ENCODE measurements at regions not wholly inside any gene's neighbourhood (a gene's known extent, or its start where the extent isn't known, plus 50 kb on each side); places are given as distances from the start of the nearest gene placed in this dataset.
A peak's percentile ranks its signal among the peaks of the same experiment; 100 is the strongest.

GRCh38 chr7:3191548-3191947, 109.5 kb upstream of the SDK1 start:
- no peak for DNase-seq
- no peak for TF ChIP-seq CTCF (IDR thresholded peaks at IDR 0.05; ENCODE audit: partially characterized antibody, unreplicated experiment)
- peak overlapping the region; percentile 99 for H3K27ac Mint-ChIP-seq (ENCODE audit: unreplicated experiment)
- peaks cover 26% of the 10 kb centered on the region for H3K9me3 Mint-ChIP-seq (ENCODE audit: unreplicated experiment)
- peak overlapping the region; percentile 28 for H3K4me3 Mint-ChIP-seq (ENCODE audit: unreplicated experiment)
- peaks cover 50% of the 10 kb centered on the region for H3K4me1 Mint-ChIP-seq (ENCODE audit: low read depth, unreplicated experiment)
- H3K36me3 Mint-ChIP-seq (ENCODE audit: unreplicated experiment) = no peaks in the 10 kb centered on the region
- H3K27me3 Mint-ChIP-seq (ENCODE audit: unreplicated experiment) = peaks cover 14% of the 10 kb centered on the region

DNA sequence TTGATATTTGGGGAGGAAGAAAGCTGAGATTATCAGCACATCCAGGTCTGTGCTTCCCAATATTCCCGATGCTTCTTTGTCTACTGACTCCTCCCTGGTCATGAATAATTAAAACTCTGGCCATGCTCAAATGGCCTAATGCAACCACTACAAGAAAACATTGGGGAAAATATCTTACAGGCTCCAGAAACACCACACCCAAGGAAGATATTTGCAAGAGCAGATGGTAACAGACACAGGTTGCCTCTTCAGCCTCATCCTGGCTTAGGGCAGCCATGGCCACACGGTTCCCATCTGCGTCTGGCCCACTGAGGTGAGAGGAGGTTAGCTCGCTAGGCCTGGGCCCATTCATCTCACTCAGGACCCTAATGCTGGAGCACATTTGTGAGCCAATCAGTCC, 108.4 kb upstream of the SDK1 start:
- H3K27me3 Mint-ChIP-seq (ENCODE audit: unreplicated experiment) = peaks cover 14% of the 10 kb centered on the region
- peak overlapping the region; percentile 30 for H3K4me3 Mint-ChIP-seq (ENCODE audit: unreplicated experiment)
- peak; percentile 55 for DNase-seq
- H3K4me1 Mint-ChIP-seq (ENCODE audit: low read depth, unreplicated experiment) = peaks cover 48% of the 10 kb centered on the region
- H3K9me3 Mint-ChIP-seq (ENCODE audit: unreplicated experiment) = peaks cover 18% of the 10 kb centered on the region
- TF ChIP-seq CTCF (IDR thresholded peaks at IDR 0.05; ENCODE audit: partially characterized antibody, unreplicated experiment) = no peak
- no peaks in the 10 kb centered on the region for H3K36me3 Mint-ChIP-seq (ENCODE audit: unreplicated experiment)
- H3K27ac Mint-ChIP-seq (ENCODE audit: unreplicated experiment) = peak overlapping the region; percentile 99

DNA sequence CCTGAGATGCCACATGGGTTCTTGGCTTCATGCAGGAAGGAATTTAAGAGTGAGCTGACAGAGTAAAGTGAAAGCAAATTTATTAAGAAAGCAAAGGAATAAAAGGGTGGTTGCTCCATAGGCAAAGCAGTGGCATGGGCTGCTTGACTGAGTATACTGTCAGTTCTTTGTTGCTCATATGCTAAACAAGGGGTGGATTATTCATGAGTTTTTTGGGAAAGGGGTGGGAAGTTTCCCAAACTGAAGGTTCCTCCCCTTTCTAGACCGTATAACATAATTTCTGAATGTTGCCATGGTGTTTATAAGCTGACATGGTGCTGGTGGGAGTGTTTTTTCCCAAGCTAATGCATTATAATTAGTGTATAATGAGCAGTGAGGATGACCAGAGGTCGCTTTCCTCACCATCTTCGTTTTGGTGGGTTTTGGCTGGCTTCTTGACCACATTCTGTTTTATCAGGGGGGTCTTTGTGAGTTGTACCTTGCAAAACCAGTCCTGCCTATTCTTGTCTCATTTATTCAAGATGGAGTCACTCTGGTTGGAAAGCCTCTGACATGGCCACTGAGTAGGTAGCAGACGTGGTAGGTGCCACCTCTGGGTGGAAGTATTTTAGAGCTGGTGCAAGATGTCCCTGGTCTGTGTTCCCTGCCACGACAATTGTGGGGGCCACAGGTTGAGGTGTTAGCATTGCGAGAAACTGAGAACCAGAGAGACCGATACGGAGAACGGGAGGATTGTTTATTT, 107.5 kb upstream of the SDK1 start:
- peaks cover 18% of the 10 kb centered on the region for H3K9me3 Mint-ChIP-seq (ENCODE audit: unreplicated experiment)
- peaks cover 44% of the 10 kb centered on the region for H3K4me1 Mint-ChIP-seq (ENCODE audit: low read depth, unreplicated experiment)
- H3K27me3 Mint-ChIP-seq (ENCODE audit: unreplicated experiment) = peaks cover 15% of the 10 kb centered on the region
- peak overlapping the region; percentile 99 for H3K27ac Mint-ChIP-seq (ENCODE audit: unreplicated experiment)
- DNase-seq = no peak
- no peak for TF ChIP-seq CTCF (IDR thresholded peaks at IDR 0.05; ENCODE audit: partially characterized antibody, unreplicated experiment)
- H3K4me3 Mint-ChIP-seq (ENCODE audit: unreplicated experiment) = no peak overlapping the region
- no peaks in the 10 kb centered on the region for H3K36me3 Mint-ChIP-seq (ENCODE audit: unreplicated experiment)

GRCh38 chr7:3194501-3195141, 106.4 kb upstream of the SDK1 start:
- Mint-ChIP-seq H3K27ac (ENCODE audit: unreplicated experiment) (peak overlapping the region; percentile 24), H3K27me3 (ENCODE audit: unreplicated experiment) (peaks cover 10% of the 10 kb centered on the region), H3K9me3 (ENCODE audit: unreplicated experiment) (peaks cover 14% of the 10 kb centered on the region), H3K36me3 (ENCODE audit: unreplicated experiment) (peaks cover 4% of the 10 kb centered on the region), H3K4me1 (ENCODE audit: low read depth, unreplicated experiment) (peaks cover 36% of the 10 kb centered on the region), H3K4me3 (ENCODE audit: unreplicated experiment) (no peak overlapping the region)
- TF ChIP-seq CTCF (IDR thresholded peaks at IDR 0.05; ENCODE audit: partially characterized antibody, unreplicated experiment) = no peak
- DNase-seq = no peak

GRCh38 chr7:3195160-3195559, 105.9 kb upstream of the SDK1 start:
- Mint-ChIP-seq H3K9me3 (ENCODE audit: unreplicated experiment) (peaks cover 15% of the 10 kb centered on the region), H3K4me3 (ENCODE audit: unreplicated experiment) (no peak overlapping the region), H3K27ac (ENCODE audit: unreplicated experiment) (no peak overlapping the region), H3K4me1 (ENCODE audit: low read depth, unreplicated experiment) (peaks cover 36% of the 10 kb centered on the region), H3K27me3 (ENCODE audit: unreplicated experiment) (peaks cover 10% of the 10 kb centered on the region), H3K36me3 (ENCODE audit: unreplicated experiment) (peaks cover 8% of the 10 kb centered on the region)
- no peak for DNase-seq
- TF ChIP-seq CTCF (IDR thresholded peaks at IDR 0.05; ENCODE audit: partially characterized antibody, unreplicated experiment) = no peak
